ENCODE measurements at regions not wholly inside any gene's neighbourhood (a gene's known extent, or its start where the extent isn't known, plus 50 kb on each side); places are given as distances from the start of the nearest gene placed in this dataset.

GRCh38 chr16:66273053-66273452 is 93.4 kb upstream of the CDH5 start:
- TF ChIP-seq, protein P1, sequence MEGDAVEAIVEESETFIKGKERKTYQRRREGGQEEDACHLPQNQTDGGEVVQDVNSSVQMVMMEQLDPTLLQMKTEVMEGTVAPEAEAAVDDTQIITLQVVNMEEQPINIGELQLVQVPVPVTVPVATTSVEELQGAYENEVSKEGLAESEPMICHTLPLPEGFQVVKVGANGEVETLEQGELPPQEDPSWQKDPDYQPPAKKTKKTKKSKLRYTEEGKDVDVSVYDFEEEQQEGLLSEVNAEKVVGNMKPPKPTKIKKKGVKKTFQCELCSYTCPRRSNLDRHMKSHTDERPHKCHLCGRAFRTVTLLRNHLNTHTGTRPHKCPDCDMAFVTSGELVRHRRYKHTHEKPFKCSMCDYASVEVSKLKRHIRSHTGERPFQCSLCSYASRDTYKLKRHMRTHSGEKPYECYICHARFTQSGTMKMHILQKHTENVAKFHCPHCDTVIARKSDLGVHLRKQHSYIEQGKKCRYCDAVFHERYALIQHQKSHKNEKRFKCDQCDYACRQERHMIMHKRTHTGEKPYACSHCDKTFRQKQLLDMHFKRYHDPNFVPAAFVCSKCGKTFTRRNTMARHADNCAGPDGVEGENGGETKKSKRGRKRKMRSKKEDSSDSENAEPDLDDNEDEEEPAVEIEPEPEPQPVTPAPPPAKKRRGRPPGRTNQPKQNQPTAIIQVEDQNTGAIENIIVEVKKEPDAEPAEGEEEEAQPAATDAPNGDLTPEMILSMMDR (conservative IDR thresholded peaks at IDR 0.05; ENCODE audit: low read depth, low read length) = no peak
- no peak for TF ChIP-seq EZH2 (IDR thresholded peaks at IDR 0.05; ENCODE audit: low read length, unreplicated experiment)
